Left lung (tissue), 4 donors: ENCODE measurements at regions not wholly inside any gene's neighbourhood (a gene's known extent, or its start where the extent isn't known, plus 50 kb on each side); places are given as distances from the start of the nearest gene placed in this dataset.

Source experiments
- ATAC-seq: fragments of 200-7000 bp; cut with Tn5 transposase; one replicate; pipeline ENCODE4 v1.9.1; 2020; ENCODE audit warnings: moderate library complexity
- DNase-seq, 4 donors: peaks; one replicate each; pipeline ENCODE4 v3.0.0-alpha.2; 2013 to 2020
- H3K27ac ChIP-seq, 2 donors: fragments of 200-600 bp; sonication (generic) in 1 of 2; one replicate each; pipeline versions ENCODE4 v1.5.0 to v1.8.0; 2020 to 2021
- H3K27me3 ChIP-seq, 2 donors: fragments of 200-600 bp; sonication (generic) in 1 of 2; one replicate each; pipeline versions ENCODE4 v1.5.0 to v1.8.0; 2020 to 2021
- H3K36me3 ChIP-seq, 2 donors: fragments of 200-600 bp; sonication (generic) in 1 of 2; one replicate each; pipeline versions ENCODE4 v1.5.0 to v1.8.0; 2020 to 2021
- H3K4me1 ChIP-seq, 2 donors: fragments of 200-600 bp; one replicate each; pipeline ENCODE4 v1.8.0; 2021
- H3K4me3 ChIP-seq, 2 donors: fragments of 200-600 bp; sonication (generic) in 1 of 2; one replicate each; pipeline versions ENCODE4 v1.5.0 to v1.8.0; 2020 to 2021; ENCODE audit warnings: mild to moderate bottlenecking in 1 of 2
- H3K9me3 ChIP-seq, 2 donors: fragments of 200-600 bp; sonication (generic) in 1 of 2; one replicate each; pipeline versions ENCODE4 v1.5.0 to v1.8.0; 2020 to 2021
- CTCF ChIP-seq, 2 donors: fragments of 200-600 bp; sonication (generic) in 1 of 2; IDR thresholded peaks; one replicate each; pipeline versions ENCODE4 v1.5.0 to v1.8.0; 2021; ENCODE audit warnings: antibody characterized with exemption in 2 of 2
- intact Hi-C, 2 donors: fragments of 100-400 bp; cut with DNase I; formaldehyde crosslinking; loops; one replicate each; pipeline versions ENCODE4 v1.11.2 to v1.14.2; 2022
- donor health status: DM: no; HTN: yes; CAD: no.
- donor health status: DM: no; HTN: no; CAD: no.

- intact Hi-C loops = no loop called here
- H3K27me3 ChIP-seq = peaks cover 0 to 23% of the 10 kb centered on the region in 2 donors
- no peaks in the 10 kb centered on the region for H3K9me3 ChIP-seq
- H3K4me1 ChIP-seq = peaks cover 11 to 20% of the 10 kb centered on the region in 2 donors
- DNase-seq (no peak), ATAC-seq (no peak)
- TF ChIP-seq CTCF (IDR thresholded peaks at IDR 0.05) = no peak
- no peak overlapping the region for H3K27ac ChIP-seq
- no peak overlapping the region for H3K4me3 ChIP-seq
- no peaks in the 10 kb centered on the region for H3K36me3 ChIP-seq
These were observed 109.6 kb downstream of the WDR11 start for GRCh38 chr10:120960725-120961124.

GRCh38 chr10:120961795-120962755 is 110.9 kb downstream of the WDR11 start:
- Histone ChIP-seq H3K36me3 (no peaks in the 10 kb centered on the region), H3K4me3 (no peak overlapping the region), H3K27me3 (peaks cover 0 to 27% of the 10 kb centered on the region in 2 donors), H3K4me1 (peaks cover 11 to 20% of the 10 kb centered on the region in 2 donors), H3K27ac (peak overlapping the region; percentile 62 to 81), H3K9me3 (no peaks in the 10 kb centered on the region)
- no peak for TF ChIP-seq CTCF (IDR thresholded peaks at IDR 0.05)
- no peak for ATAC-seq
- intact Hi-C loops = no loop called here
- no peak for DNase-seq

GRCh38 chr10:120962756-120963593 is 111.8 kb downstream of the WDR11 start:
- Histone ChIP-seq H3K4me3 (no peak overlapping the region), H3K36me3 (no peaks in the 10 kb centered on the region), H3K27ac (peak overlapping the region; percentile 62 to 81), H3K27me3 (peaks cover 0 to 36% of the 10 kb centered on the region in 2 donors), H3K4me1 (peaks cover 11 to 20% of the 10 kb centered on the region in 2 donors), H3K9me3 (no peaks in the 10 kb centered on the region)
- ATAC-seq = peak; percentile 93
- intact Hi-C loops = no loop called here
- peak in 2 of 4 donors; percentile 87 to 90 for DNase-seq
- no peak for TF ChIP-seq CTCF (IDR thresholded peaks at IDR 0.05)

GRCh38 chr10:120963594-120964220 is 112.5 kb downstream of the WDR11 start:
- Histone ChIP-seq H3K4me1 (peaks cover 11 to 20% of the 10 kb centered on the region in 2 donors), H3K27me3 (peaks cover 0 to 43% of the 10 kb centered on the region in 2 donors), H3K9me3 (no peaks in the 10 kb centered on the region), H3K27ac (peak overlapping the region; percentile 62 to 81), H3K4me3 (no peak overlapping the region), H3K36me3 (no peaks in the 10 kb centered on the region)
- peak; percentile 67 for ATAC-seq
- intact Hi-C loops = no loop called here
- no peak for TF ChIP-seq CTCF (IDR thresholded peaks at IDR 0.05)
- no peak for DNase-seq
